ENCODE measurements at regions not wholly inside any gene's neighbourhood (a gene's known extent, or its start where the extent isn't known, plus 50 kb on each side); places are given as distances from the start of the nearest gene placed in this dataset.

DNA sequence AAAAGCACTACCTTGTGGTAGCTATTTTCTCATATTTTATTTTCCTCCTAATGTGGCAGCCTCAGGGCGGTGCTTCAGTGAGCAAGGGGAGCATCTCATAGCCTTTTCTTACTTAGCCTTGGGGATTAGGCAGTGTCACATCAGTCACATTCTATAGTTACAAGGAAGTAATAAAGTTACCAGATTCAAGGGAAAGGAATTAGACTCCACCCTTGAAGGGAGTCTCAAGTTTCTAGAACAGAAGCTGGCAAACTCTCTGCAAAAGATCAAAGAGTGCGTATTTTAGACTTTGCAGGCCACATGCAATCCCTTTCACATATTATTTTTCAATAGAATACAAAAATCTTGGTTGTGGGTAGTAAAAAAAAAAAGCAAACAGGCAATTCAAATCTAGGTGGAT lies 350.4 kb downstream of the AMY1C start:
- ChIA-PET CTCF (no interaction called here), POLR2A (no interaction called here)
- no peak overlapping the region for H3K4me3 Mint-ChIP-seq

DNA sequence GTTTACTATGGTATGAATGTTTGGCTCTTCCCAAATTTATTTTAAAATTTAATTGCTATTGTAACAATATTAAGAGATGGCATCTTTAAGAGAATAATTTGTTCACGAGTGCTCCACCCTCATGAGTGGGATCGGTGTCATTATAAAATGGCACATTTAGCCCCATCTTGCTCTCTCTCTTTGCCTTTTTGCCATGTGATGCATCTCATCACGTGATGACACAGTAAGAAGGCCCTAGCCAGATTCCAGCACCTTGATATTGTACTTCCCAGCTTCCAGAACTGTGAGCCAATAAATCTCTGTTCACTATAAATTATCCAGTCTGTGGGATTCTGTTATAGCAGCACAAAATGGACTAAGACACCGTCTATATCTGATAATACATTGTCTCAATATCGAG lies 355.8 kb downstream of the AMY1C start:
- ATAC-seq (ENCODE audit: low read depth) (no peak), DNase-seq (no peak)
- Mint-ChIP-seq H3K27ac (no peak overlapping the region), H3K36me3 (ENCODE audit: low read depth) (no peaks in the 10 kb centered on the region), H3K4me1 (peaks cover 2% of the 10 kb centered on the region), H3K4me3 (no peak overlapping the region), H3K27me3 (no peaks in the 10 kb centered on the region), H3K9me3 (no peaks in the 10 kb centered on the region)
- CTCF ChIA-PET: no interaction called here
- intact Hi-C loops (cut with micrococcal nuclease): no loop called here
- POLR2A ChIA-PET: no interaction called here
- TF ChIP-seq, protein P1, sequence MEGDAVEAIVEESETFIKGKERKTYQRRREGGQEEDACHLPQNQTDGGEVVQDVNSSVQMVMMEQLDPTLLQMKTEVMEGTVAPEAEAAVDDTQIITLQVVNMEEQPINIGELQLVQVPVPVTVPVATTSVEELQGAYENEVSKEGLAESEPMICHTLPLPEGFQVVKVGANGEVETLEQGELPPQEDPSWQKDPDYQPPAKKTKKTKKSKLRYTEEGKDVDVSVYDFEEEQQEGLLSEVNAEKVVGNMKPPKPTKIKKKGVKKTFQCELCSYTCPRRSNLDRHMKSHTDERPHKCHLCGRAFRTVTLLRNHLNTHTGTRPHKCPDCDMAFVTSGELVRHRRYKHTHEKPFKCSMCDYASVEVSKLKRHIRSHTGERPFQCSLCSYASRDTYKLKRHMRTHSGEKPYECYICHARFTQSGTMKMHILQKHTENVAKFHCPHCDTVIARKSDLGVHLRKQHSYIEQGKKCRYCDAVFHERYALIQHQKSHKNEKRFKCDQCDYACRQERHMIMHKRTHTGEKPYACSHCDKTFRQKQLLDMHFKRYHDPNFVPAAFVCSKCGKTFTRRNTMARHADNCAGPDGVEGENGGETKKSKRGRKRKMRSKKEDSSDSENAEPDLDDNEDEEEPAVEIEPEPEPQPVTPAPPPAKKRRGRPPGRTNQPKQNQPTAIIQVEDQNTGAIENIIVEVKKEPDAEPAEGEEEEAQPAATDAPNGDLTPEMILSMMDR (IDR thresholded peaks at IDR 0.05): no peak

More for the DNA sequence above, 350.4 kb downstream of the AMY1C start:
- no peak for ATAC-seq (ENCODE audit: low read depth)
- intact Hi-C loops (cut with micrococcal nuclease): no loop called here
- H3K27ac Mint-ChIP-seq: no peak overlapping the region
- no peaks in the 10 kb centered on the region for H3K27me3 Mint-ChIP-seq
- peaks cover 2% of the 10 kb centered on the region for H3K4me1 Mint-ChIP-seq
- H3K36me3 Mint-ChIP-seq (ENCODE audit: low read depth): no peaks in the 10 kb centered on the region
- no peaks in the 10 kb centered on the region for H3K9me3 Mint-ChIP-seq
- TF ChIP-seq, protein P1 (IDR thresholded peaks at IDR 0.05): no peak
- DNase-seq: no peak

DNA sequence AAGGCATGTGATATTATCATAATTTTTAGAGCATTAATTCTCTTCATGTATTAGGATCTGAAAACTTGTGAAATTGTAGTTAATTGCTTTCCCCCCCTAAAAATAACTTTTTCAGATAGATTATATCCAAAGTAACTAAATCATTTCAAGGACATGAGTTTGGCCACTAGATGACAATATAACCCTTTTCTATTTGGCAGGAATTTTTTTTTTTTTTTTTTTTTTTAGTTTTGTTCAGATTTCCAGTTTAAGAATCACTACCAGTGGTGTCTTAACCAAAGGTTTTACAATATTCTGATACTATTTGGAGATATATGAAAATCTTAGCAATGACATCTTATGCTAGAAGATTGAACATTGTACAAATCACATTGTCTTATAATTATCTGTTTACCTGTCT lies 370.8 kb downstream of the AMY1C start:
- Mint-ChIP-seq H3K9me3 (no peaks in the 10 kb centered on the region), H3K4me3 (no peak overlapping the region), H3K27ac (no peak overlapping the region), H3K27me3 (no peaks in the 10 kb centered on the region), H3K4me1 (no peaks in the 10 kb centered on the region), H3K36me3 (ENCODE audit: low read depth) (no peaks in the 10 kb centered on the region)
- TF ChIP-seq, protein P1 (IDR thresholded peaks at IDR 0.05): no peak
- no peak for DNase-seq
- POLR2A ChIA-PET: no interaction called here
- intact Hi-C loops (cut with micrococcal nuclease): no loop called here
- CTCF ChIA-PET: no interaction called here
- ATAC-seq (ENCODE audit: low read depth): no peak

DNA sequence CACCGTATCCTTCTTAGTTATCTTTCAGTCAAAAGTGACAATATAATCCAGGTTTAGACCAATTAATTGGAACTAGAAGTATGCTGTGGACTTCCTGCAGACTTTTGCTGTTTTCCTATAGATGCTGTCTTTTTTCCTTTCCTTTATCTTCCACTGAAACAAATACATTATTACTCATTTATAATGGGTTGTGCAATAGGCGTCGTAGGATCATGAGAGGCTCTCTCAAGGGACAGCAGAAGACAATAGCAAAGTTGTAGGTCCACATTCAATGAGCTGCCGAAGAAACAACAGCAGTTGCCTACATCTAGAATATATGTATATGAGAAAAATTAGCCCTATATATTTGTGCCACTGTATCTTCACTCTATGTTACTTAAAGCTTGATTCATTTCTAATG lies 371.6 kb downstream of the AMY1C start:
- Mint-ChIP-seq H3K36me3 (ENCODE audit: low read depth) (no peaks in the 10 kb centered on the region), H3K27me3 (no peaks in the 10 kb centered on the region), H3K4me1 (no peaks in the 10 kb centered on the region), H3K9me3 (no peaks in the 10 kb centered on the region), H3K27ac (no peak overlapping the region), H3K4me3 (no peak overlapping the region)
- ATAC-seq (ENCODE audit: low read depth) (no peak), DNase-seq (no peak)
- TF ChIP-seq, protein P1 (IDR thresholded peaks at IDR 0.05): no peak
- intact Hi-C loops (cut with micrococcal nuclease): no loop called here
- CTCF ChIA-PET: no interaction called here
- POLR2A ChIA-PET: no interaction called here

DNA sequence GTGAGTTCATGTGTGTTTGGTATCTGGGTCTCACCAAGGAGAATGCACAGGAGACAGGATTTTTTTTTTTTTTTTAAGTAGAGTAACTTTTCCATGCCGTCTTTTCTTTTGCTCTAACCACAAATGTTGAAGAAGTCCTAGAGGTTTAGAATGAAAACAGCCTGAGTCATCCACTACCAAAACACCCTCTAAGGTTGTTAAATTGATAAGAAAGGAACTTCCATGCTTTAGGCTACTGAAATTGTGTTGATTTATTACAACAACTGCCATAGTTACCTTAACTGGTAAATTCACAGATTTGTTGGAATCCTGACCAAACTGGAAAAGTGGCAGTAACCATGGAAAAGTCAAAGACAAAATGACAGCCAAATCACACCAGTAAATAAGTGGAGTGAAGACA lies 375.6 kb downstream of the AMY1C start:
- Mint-ChIP-seq H3K27me3 (no peaks in the 10 kb centered on the region), H3K4me3 (no peak overlapping the region), H3K4me1 (no peaks in the 10 kb centered on the region), H3K36me3 (ENCODE audit: low read depth) (no peaks in the 10 kb centered on the region), H3K27ac (no peak overlapping the region), H3K9me3 (no peaks in the 10 kb centered on the region)
- ChIA-PET CTCF (no interaction called here), POLR2A (no interaction called here)
- ATAC-seq (ENCODE audit: low read depth): no peak
- intact Hi-C loops (cut with micrococcal nuclease): no loop called here
- DNase-seq: no peak
- TF ChIP-seq, protein P1 (IDR thresholded peaks at IDR 0.05): no peak

All from activated B cell treated with CpG ODN at 0.5 μM for 24 hours (primary cell).